Upper lobe of left lung (tissue), 6 donors: ENCODE measurements at regions not wholly inside any gene's neighbourhood (a gene's known extent, or its start where the extent isn't known, plus 50 kb on each side); places are given as distances from the start of the nearest gene placed in this dataset.

ENCODE experiments used
- ATAC-seq, 2 donors: fragments of 200-7000 bp; cut with Tn5 transposase; one replicate each; pipeline ENCODE4 v1.9.1; 2022; ENCODE audit warnings: mild to moderate bottlenecking in 2 of 2, moderate library complexity in 2 of 2; ENCODE audit not compliant: low FRiP score in 2 of 2
- DNase-seq, 2 donors: peaks; one replicate each; pipeline ENCODE4 v3.0.0-alpha.2; 2019 to 2020
- H3K27ac ChIP-seq, 4 donors: fragments of 200-600 bp; sonication (generic); one replicate each; pipeline ENCODE4 v1.5.1; 2016 to 2019
- H3K27me3 ChIP-seq, 4 donors: fragments of 200-600 bp; sonication (generic); one replicate each; pipeline ENCODE4 v1.5.1; 2017 to 2019
- H3K36me3 ChIP-seq, 4 donors: fragments of 200-600 bp; sonication (generic); one replicate each; pipeline ENCODE4 v1.5.1; 2016 to 2019
- H3K4me1 ChIP-seq, 4 donors: fragments of 200-600 bp; sonication (generic); one replicate each; pipeline ENCODE4 v1.5.1; 2018 to 2019
- H3K4me3 ChIP-seq, 4 donors: fragments of 200-600 bp; sonication (generic); one replicate each; pipeline ENCODE4 v1.5.1; 2017 to 2019; ENCODE audit warnings: mild to moderate bottlenecking in 2 of 4, moderate library complexity in 1 of 4
- H3K9me3 ChIP-seq, 4 donors: fragments of 200-600 bp; sonication (generic); one replicate each; pipeline ENCODE4 v1.5.1; 2018 to 2019
- CTCF ChIP-seq, 6 experiments: fragments of 450-650 bp in 4 of 6; fragments of 200-600 bp in 2 of 6; sonication (generic) in 2 of 6; IDR thresholded peaks; one replicate each; pipeline ENCODE4 v1.5.1; 2016 to 2019; ENCODE audit warnings: antibody characterized with exemption in 6 of 6
- EP300 ChIP-seq, 4 donors: sonication (generic); formaldehyde crosslinking; IDR thresholded peaks; one replicate each; pipeline ENCODE4 v1.5.1; 2017; ENCODE audit warnings: antibody characterized with exemption in 4 of 4, control low read depth in 2 of 4
- POLR2A ChIP-seq, 4 donors: fragments of 450-650 bp; IDR thresholded peaks; one replicate each; pipeline ENCODE4 v1.5.1; 2016 to 2017; ENCODE audit warnings: antibody characterized with exemption in 4 of 4, mild to moderate bottlenecking in 2 of 4
- POLR2AphosphoS5 ChIP-seq, 2 donors: sonication (generic); formaldehyde crosslinking; IDR thresholded peaks; one replicate each; pipeline ENCODE4 v1.5.1; 2017; ENCODE audit warnings: antibody characterized with exemption in 2 of 2
- WGBS, 2 donors: methylation state at CpG; one replicate each; pipeline ENCODE4 v1.1.5; 2017 to 2018; 5-methylcytosine and 5-hydroxymethylcytosine counted together
- donor health status: DM: no; HTN: no; CAD: no; lungs with moderate emphysema.
- donor health status: DM: no; HTN: yes; CAD: no; lungs with severe emphysema.

- Histone ChIP-seq H3K4me3 (no peak overlapping the region), H3K27me3 (no peaks in the 10 kb centered on the region), H3K27ac (no peak overlapping the region), H3K4me1 (no peaks in the 10 kb centered on the region), H3K36me3 (no peaks in the 10 kb centered on the region), H3K9me3 (no peaks in the 10 kb centered on the region)
- no peak for ATAC-seq
- WGBS, 2 donors, result 59 to 65% methylated on average over 1 of the region's 1 CpG
- TF ChIP-seq EP300 (IDR thresholded peaks at IDR 0.05), result no peak
- TF ChIP-seq POLR2A (IDR thresholded peaks at IDR 0.05), result no peak
- no peak for TF ChIP-seq POLR2AphosphoS5 (IDR thresholded peaks at IDR 0.05)
- no peak for TF ChIP-seq CTCF (IDR thresholded peaks at IDR 0.05)
- no peak for DNase-seq
Observed at GRCh38 chr5:89950234-89950633, 459.3 kb downstream of the CETN3 start.

- no peaks in the 10 kb centered on the region for H3K27me3 ChIP-seq
- no peak for TF ChIP-seq POLR2A (IDR thresholded peaks at IDR 0.05)
- TF ChIP-seq POLR2AphosphoS5 (IDR thresholded peaks at IDR 0.05), result no peak
- no peak for TF ChIP-seq EP300 (IDR thresholded peaks at IDR 0.05)
- no peak for TF ChIP-seq CTCF (IDR thresholded peaks at IDR 0.05)
- WGBS, 2 donors, result 92 to 94% methylated on average over 1 of the region's 1 CpG
- H3K4me3 ChIP-seq, result no peak overlapping the region
- H3K27ac ChIP-seq, result no peak overlapping the region
- no peaks in the 10 kb centered on the region for H3K9me3 ChIP-seq
- no peaks in the 10 kb centered on the region for H3K36me3 ChIP-seq
- no peaks in the 10 kb centered on the region for H3K4me1 ChIP-seq
- no peak for DNase-seq
- no peak for ATAC-seq
Observed at GRCh38 chr5:89948977-89949376, 460.6 kb downstream of the CETN3 start.

- ATAC-seq (no peak), DNase-seq (no peak)
- Histone ChIP-seq H3K4me1 (no peaks in the 10 kb centered on the region), H3K36me3 (no peaks in the 10 kb centered on the region), H3K4me3 (no peak overlapping the region), H3K27ac (no peak overlapping the region), H3K9me3 (no peaks in the 10 kb centered on the region), H3K27me3 (no peaks in the 10 kb centered on the region)
- TF ChIP-seq POLR2A (IDR thresholded peaks at IDR 0.05), result no peak
- 78 to 81% methylated on average over 2 of the region's 2 CpGs for WGBS, 2 donors
Observed at GRCh38 chr5:89946916-89947315, 462.6 kb downstream of the CETN3 start.

- no peak overlapping the region for H3K27ac ChIP-seq
- ATAC-seq, result no peak
- TF ChIP-seq CTCF (IDR thresholded peaks at IDR 0.05), result no peak
- TF ChIP-seq EP300 (IDR thresholded peaks at IDR 0.05), result no peak
- TF ChIP-seq POLR2AphosphoS5 (IDR thresholded peaks at IDR 0.05), result no peak
- no peak for TF ChIP-seq POLR2A (IDR thresholded peaks at IDR 0.05)
- H3K4me1 ChIP-seq, result no peaks in the 10 kb centered on the region
- H3K4me3 ChIP-seq, result no peak overlapping the region
- no peaks in the 10 kb centered on the region for H3K27me3 ChIP-seq
- DNase-seq, result no peak
- 37 to 67% methylated on average over 4 of the region's 4 CpGs for WGBS, 2 donors
- no peaks in the 10 kb centered on the region for H3K36me3 ChIP-seq
- H3K9me3 ChIP-seq, result no peaks in the 10 kb centered on the region
Observed at GRCh38 chr5:89946508-89946907, 463.0 kb downstream of the CETN3 start.

GRCh38 chr5:89942171-89942570 is 467.4 kb downstream of the CETN3 start:
- no peaks in the 10 kb centered on the region for H3K9me3 ChIP-seq
- H3K4me3 ChIP-seq, result no peak overlapping the region
- H3K27ac ChIP-seq, result no peak overlapping the region
- no peaks in the 10 kb centered on the region for H3K27me3 ChIP-seq
- ATAC-seq, result no peak
- no peaks in the 10 kb centered on the region for H3K4me1 ChIP-seq
- WGBS, 2 donors, result 95 to 97% methylated on average over 1 of the region's 1 CpG
- DNase-seq, result no peak
- TF ChIP-seq POLR2A (IDR thresholded peaks at IDR 0.05), result no peak
- no peak for TF ChIP-seq CTCF (IDR thresholded peaks at IDR 0.05)
- no peaks in the 10 kb centered on the region for H3K36me3 ChIP-seq
